Hypothalamus (tissue), 51 donors: ENCODE measurements at regions not wholly inside any gene's neighbourhood (a gene's known extent, or its start where the extent isn't known, plus 50 kb on each side); places are given as distances from the start of the nearest gene placed in this dataset.
"Not testable (repeated sequence)": the region's sequence is repeated elsewhere in the genome, so short reads cannot be mapped to it uniquely, and the experiment has no call there.

Experiments
- DNase-seq, 51 donors: peaks; one replicate each; lab custom pipeline; 2025; lab: John Stamatoyannopoulos, UW

GRCh38 chr4:94141001-94141400, 66.7 kb upstream of the SMARCAD1 start:
- DNase-seq = no peak

- DNase-seq = not testable (repeated sequence)
Observed at GRCh38 chr4:94148052-94148451, 59.6 kb upstream of the SMARCAD1 start.

GRCh38 chr4:94152466-94152865, 55.2 kb upstream of the SMARCAD1 start:
- no peak for DNase-seq

GRCh38 chr4:94155404-94155803, 52.3 kb upstream of the SMARCAD1 start:
- DNase-seq = not testable (repeated sequence)

GRCh38 chr4:94156826-94157225, 50.8 kb upstream of the SMARCAD1 start:
- no peak for DNase-seq
